ENCODE measurements at regions not wholly inside any gene's neighbourhood (a gene's known extent, or its start where the extent isn't known, plus 50 kb on each side); places are given as distances from the start of the nearest gene placed in this dataset.

- H3K4me3 ChIP-seq, result no peak overlapping the region
- H3K4me1 ChIP-seq, result no peaks in the 10 kb centered on the region
- TF ChIP-seq EP300 (IDR thresholded peaks at IDR 0.05), result no peak
- no peak for TF ChIP-seq CTCF (IDR thresholded peaks at IDR 0.05)
- TF ChIP-seq POLR2A (IDR thresholded peaks at IDR 0.05), result no peak
- TF ChIP-seq POLR2AphosphoS5 (IDR thresholded peaks at IDR 0.05), result no peak
- WGBS, result 48% methylated on average over 5 of the region's 5 CpGs
- H3K27ac ChIP-seq, result no peak overlapping the region
- no peaks in the 10 kb centered on the region for H3K9me3 ChIP-seq
- peak in 1 of 2 donors; percentile 53 for DNase-seq (ENCODE audit: low spot score in 2 of 2)
- no peaks in the 10 kb centered on the region for H3K36me3 ChIP-seq
- no peaks in the 10 kb centered on the region for H3K27me3 ChIP-seq
Observed at GRCh38 chr6:22717915-22718314, 148.5 kb downstream of the HDGFL1 start.

- Histone ChIP-seq H3K4me3 (no peak overlapping the region), H3K36me3 (no peaks in the 10 kb centered on the region), H3K27me3 (no peaks in the 10 kb centered on the region), H3K27ac (no peak overlapping the region), H3K9me3 (no peaks in the 10 kb centered on the region), H3K4me1 (no peaks in the 10 kb centered on the region)
- no peak for TF ChIP-seq CTCF (IDR thresholded peaks at IDR 0.05)
- TF ChIP-seq EP300 (IDR thresholded peaks at IDR 0.05), result no peak
- TF ChIP-seq POLR2AphosphoS5 (IDR thresholded peaks at IDR 0.05), result no peak
- no peak for TF ChIP-seq POLR2A (IDR thresholded peaks at IDR 0.05)
- WGBS, result 86% methylated on average over 1 of the region's 1 CpG
- no peak for DNase-seq (ENCODE audit: low spot score in 2 of 2)
Observed at GRCh38 chr6:22722913-22723312, 153.5 kb downstream of the HDGFL1 start.

- WGBS, result 92% methylated on average over 4 of the region's 4 CpGs
- Histone ChIP-seq H3K36me3 (no peaks in the 10 kb centered on the region), H3K4me1 (no peaks in the 10 kb centered on the region), H3K9me3 (no peaks in the 10 kb centered on the region), H3K27me3 (no peaks in the 10 kb centered on the region), H3K4me3 (no peak overlapping the region), H3K27ac (no peak overlapping the region)
- no peak for DNase-seq (ENCODE audit: low spot score in 2 of 2)
- TF ChIP-seq EP300 (IDR thresholded peaks at IDR 0.05) (no peak), POLR2AphosphoS5 (IDR thresholded peaks at IDR 0.05) (no peak), CTCF (IDR thresholded peaks at IDR 0.05) (no peak), POLR2A (IDR thresholded peaks at IDR 0.05) (no peak)
Observed at GRCh38 chr6:22726966-22727365, 157.6 kb downstream of the HDGFL1 start.

- no peak overlapping the region for H3K27ac ChIP-seq
- TF ChIP-seq POLR2A (IDR thresholded peaks at IDR 0.05) (no peak), CTCF (IDR thresholded peaks at IDR 0.05) (no peak), EP300 (IDR thresholded peaks at IDR 0.05) (no peak), POLR2AphosphoS5 (IDR thresholded peaks at IDR 0.05) (no peak)
- H3K27me3 ChIP-seq, result no peaks in the 10 kb centered on the region
- no peak for DNase-seq (ENCODE audit: low spot score in 2 of 2)
- H3K9me3 ChIP-seq, result no peaks in the 10 kb centered on the region
- 79% methylated on average over 6 of the region's 6 CpGs for WGBS
- no peak overlapping the region for H3K4me3 ChIP-seq
- H3K4me1 ChIP-seq, result no peaks in the 10 kb centered on the region
- no peaks in the 10 kb centered on the region for H3K36me3 ChIP-seq
Observed at GRCh38 chr6:22727710-22728109, 158.3 kb downstream of the HDGFL1 start.

GRCh38 chr6:22732176-22732970 lies 163.0 kb downstream of the HDGFL1 start:
- Histone ChIP-seq H3K36me3 (no peaks in the 10 kb centered on the region), H3K27ac (no peak overlapping the region), H3K27me3 (no peaks in the 10 kb centered on the region), H3K4me1 (no peaks in the 10 kb centered on the region), H3K4me3 (no peak overlapping the region), H3K9me3 (no peaks in the 10 kb centered on the region)
- 76% methylated on average over 3 of the region's 3 CpGs for WGBS
- DNase-seq (ENCODE audit: low spot score in 2 of 2), result no peak
- no peak for TF ChIP-seq CTCF (IDR thresholded peaks at IDR 0.05)
- TF ChIP-seq EP300 (IDR thresholded peaks at IDR 0.05), result no peak
- TF ChIP-seq POLR2AphosphoS5 (IDR thresholded peaks at IDR 0.05), result no peak
- TF ChIP-seq POLR2A (IDR thresholded peaks at IDR 0.05), result no peak
